GM18868 (cell line): ENCODE measurements at regions not wholly inside any gene's neighbourhood (a gene's known extent, or its start where the extent isn't known, plus 50 kb on each side); places are given as distances from the start of the nearest gene placed in this dataset.
"Not testable (repeated sequence)": the region's sequence is repeated elsewhere in the genome, so short reads cannot be mapped to it uniquely, and the experiment has no call there.

Experiments
- ATAC-seq: cut with Tn5 transposase; IDR thresholded peaks from one replicate; pipeline ENCODE4 v1.9.1; 2021; ENCODE audit warnings: mild to moderate bottlenecking, moderate library complexity; ENCODE audit not compliant: unreplicated experiment

DNA sequence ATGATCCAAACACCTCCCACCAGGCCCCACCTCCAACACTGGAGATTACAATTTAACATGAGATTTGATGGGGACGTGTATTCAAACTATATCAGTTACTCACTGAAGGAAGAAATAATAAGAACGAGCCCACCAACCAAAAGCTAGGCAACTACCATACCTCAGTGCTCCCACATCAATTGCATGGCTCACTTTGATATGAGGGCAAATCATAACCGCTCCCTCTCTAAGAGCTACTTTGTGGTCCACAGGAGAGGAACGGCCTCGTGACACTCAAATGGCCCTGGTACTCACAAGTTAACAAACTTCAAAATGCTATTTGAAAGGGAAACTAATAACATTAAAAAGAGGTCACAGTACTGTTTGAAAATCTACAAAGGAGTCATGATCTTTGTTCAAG, 170.7 kb upstream of the SLC7A11 start:
- ATAC-seq: no peak

DNA sequence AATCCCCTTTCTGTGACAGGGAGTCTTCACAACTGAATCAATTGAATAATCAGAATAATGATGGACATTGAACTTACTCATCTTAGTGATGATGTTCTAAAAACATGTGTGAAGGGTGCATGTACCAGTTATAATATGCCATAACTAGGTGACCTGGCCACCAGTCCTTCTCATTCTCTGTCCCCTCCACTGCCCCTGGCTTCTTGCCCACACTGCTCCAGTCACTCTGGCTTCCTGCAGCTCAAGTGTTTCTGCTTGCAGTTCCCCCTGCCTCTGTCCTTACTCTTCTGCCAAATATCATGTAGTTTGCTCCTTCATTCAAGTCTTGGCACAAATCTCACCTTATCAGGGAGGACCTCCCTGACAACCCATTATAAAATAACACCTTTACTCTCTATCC, 168.1 kb upstream of the SLC7A11 start:
- peak; percentile 0 for ATAC-seq

GRCh38 chr4:138409670-138410069, 167.5 kb upstream of the SLC7A11 start:
- ATAC-seq: peak; percentile 40

- ATAC-seq: no peak
Measured at GRCh38 chr4:138408758-138409157, 166.6 kb upstream of the SLC7A11 start.

DNA sequence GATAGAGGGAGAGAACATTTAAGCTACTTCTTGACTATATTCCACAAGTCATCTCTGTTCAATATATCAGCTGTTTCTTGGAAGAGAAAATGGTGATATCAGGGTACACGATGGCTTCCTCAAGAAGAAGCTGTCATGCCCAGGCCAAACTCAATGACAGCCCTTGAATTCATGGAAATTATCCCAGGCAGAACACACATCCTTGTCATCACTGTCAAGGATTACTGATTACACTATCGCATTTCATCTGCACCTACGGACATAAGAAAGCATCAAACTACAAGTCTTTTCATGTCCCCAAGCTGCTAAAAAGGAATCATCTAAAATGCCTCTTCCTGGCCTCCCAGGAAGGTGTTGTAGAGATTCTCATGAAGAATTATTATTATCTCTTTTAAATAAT, 165.2 kb upstream of the SLC7A11 start:
- no peak for ATAC-seq

- no peak for ATAC-seq
Measured at GRCh38 chr4:138406876-138407275, 164.7 kb upstream of the SLC7A11 start.

- ATAC-seq: peak; percentile 72
Measured at GRCh38 chr4:138405934-138406567, 163.9 kb upstream of the SLC7A11 start.

GRCh38 chr4:138405466-138405891, 163.3 kb upstream of the SLC7A11 start:
- ATAC-seq: peak; percentile 74

DNA sequence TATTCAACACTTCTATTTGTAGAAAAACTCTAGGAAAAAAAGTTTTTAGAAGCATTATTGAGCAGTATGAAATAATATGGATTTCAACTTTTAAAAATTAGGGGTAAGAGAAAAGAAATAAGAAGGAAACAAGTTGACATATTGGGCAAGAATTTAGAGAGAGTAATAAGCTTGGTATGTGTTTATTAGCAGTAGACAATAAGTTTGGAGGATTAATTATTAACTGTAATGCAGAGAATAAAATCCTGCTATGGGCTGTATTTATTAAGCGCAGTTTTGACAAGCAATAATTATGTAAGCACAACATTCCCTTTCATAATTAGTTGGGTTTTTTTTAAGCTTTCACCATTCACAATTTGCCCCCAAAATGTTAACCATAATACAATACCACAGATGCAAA, 162.7 kb upstream of the SLC7A11 start:
- no peak for ATAC-seq

- ATAC-seq: no peak
Measured at GRCh38 chr4:138404251-138404650, 162.1 kb upstream of the SLC7A11 start.

DNA sequence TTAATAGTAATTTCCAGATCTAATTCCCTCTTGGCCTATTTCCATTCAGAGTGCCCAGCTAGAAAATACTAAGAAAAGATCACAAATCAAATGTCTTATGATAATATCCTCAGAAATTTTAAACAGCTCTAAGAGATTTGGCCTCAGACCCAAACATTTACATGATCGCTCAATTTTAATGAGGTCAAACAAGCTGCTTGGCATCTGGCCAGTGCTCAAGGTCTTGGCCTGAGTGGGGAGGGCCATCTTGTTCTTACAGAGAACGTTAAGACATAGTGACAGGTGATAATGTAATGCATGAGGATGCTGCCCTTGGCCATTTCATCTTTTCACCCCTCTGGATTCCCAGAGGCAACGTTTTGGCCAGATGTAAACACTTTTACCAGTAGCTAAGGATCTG, 159.2 kb upstream of the SLC7A11 start:
- no peak for ATAC-seq

GRCh38 chr4:138400543-138400942, 158.4 kb upstream of the SLC7A11 start:
- no peak for ATAC-seq

GRCh38 chr4:138400066-138400465, 157.9 kb upstream of the SLC7A11 start:
- ATAC-seq: no peak

GRCh38 chr4:138399081-138399480, 156.9 kb upstream of the SLC7A11 start:
- ATAC-seq: no peak

- no peak for ATAC-seq
Measured at GRCh38 chr4:138398322-138398721, 156.2 kb upstream of the SLC7A11 start.

GRCh38 chr4:138393886-138394610, 151.9 kb upstream of the SLC7A11 start:
- ATAC-seq: no peak

- ATAC-seq: peak; percentile 88
Measured at GRCh38 chr4:138392751-138393308, 150.7 kb upstream of the SLC7A11 start.

GRCh38 chr4:138389976-138390685, 148.0 kb upstream of the SLC7A11 start:
- ATAC-seq: no peak

GRCh38 chr4:138374947-138375346, 132.8 kb upstream of the SLC7A11 start:
- no peak for ATAC-seq

DNA sequence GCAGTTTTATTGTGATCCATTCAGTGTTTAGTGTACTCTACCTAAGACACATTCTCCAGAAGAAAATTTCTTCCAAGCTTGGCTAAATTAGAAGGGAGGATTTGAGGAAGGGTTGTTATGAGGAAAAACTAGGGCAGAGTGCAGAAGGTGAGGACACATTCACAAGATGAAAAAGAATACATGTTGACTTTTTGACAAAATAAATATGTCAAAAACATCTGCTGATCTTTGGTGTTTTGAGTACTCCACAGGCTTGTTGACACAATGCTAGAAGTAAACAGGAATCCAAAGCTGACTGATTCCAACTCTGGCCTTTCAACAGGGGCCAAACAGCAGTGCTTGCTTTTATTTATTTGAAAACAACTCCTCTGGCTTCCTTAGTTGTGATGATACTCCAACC, 125.8 kb upstream of the SLC7A11 start:
- no peak for ATAC-seq

- ATAC-seq: not testable (repeated sequence)
Measured at GRCh38 chr4:138352446-138352845, 110.3 kb upstream of the SLC7A11 start.

GRCh38 chr4:138348055-138348454, 105.9 kb upstream of the SLC7A11 start:
- peak; percentile 83 for ATAC-seq
